ENCODE measurements at regions not wholly inside any gene's neighbourhood (a gene's known extent, or its start where the extent isn't known, plus 50 kb on each side); places are given as distances from the start of the nearest gene placed in this dataset.

DNA sequence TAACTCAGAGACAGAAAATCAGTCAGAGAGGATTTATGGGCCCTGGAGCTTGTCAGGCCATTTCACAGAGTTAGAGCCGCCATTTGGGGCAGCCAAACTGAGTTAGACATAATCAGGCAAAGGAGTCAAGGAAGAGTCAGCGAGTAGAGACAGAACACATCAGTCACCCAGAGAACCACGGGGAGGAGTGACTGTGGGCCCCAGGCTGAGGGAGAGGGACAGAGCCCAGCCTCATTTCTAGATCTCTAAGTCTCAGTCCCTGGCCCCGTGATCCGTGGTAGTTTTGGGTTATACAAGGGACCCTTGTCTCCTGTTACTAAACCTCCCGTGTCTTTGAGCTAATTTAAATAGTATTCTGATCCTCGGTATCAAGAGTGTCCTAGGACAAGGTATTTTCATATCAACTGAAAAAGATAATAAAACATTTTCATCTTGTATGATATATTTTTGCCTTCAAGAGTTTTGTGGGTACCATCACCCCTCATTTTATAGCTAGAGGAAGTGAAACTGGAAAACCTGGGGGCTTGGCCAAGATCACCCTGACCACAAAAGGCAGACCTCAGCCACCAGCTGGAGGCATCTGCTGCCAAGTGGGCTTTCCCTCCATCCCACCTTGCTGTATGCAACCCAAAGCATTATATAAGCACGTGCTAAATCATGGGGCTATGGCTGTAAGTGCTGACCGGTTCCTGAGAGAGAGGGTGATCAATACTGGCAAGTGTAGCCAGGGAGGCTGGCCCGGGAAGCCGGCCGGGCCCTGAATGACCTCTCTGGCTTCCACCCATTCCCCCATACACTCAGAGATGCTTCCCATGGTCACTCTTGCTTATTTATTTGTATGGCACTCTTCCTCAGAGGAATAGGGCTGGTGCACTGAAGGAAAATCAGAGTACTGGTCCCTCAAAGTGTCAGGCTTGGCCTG is 204.1 kb downstream of the BCOR start:
- no peak for TF ChIP-seq CTCF (IDR thresholded peaks at IDR 0.05; ENCODE audit: low read depth, low read length)
- TF ChIP-seq EZH2phosphoT487 (IDR thresholded peaks at IDR 0.05; ENCODE audit: low read depth): no peak

Data from OCI-LY3 (cell line).